T1000 (cell line): ENCODE measurements at regions not wholly inside any gene's neighbourhood (a gene's known extent, or its start where the extent isn't known, plus 50 kb on each side); places are given as distances from the start of the nearest gene placed in this dataset.
"Not testable (repeated sequence)": the region's sequence is repeated elsewhere in the genome, so short reads cannot be mapped to it uniquely, and the experiment has no call there.

Source experiments
- DNase-seq: peaks from one replicate; lab custom pipeline; 2025; ENCODE audit warnings: mixed read lengths; lab: John Stamatoyannopoulos, UW

GRCh38 chr6:141393405-141394124 lies 739.2 kb upstream of the GJE1 start:
- no peak for DNase-seq

GRCh38 chr6:141391135-141391534 lies 741.6 kb upstream of the GJE1 start:
- DNase-seq, result not testable (repeated sequence)

- DNase-seq, result no peak
Measured at GRCh38 chr6:141388666-141389065, 744.1 kb upstream of the GJE1 start.

GRCh38 chr6:141370438-141370837 lies 762.3 kb upstream of the GJE1 start:
- no peak for DNase-seq

- not testable (repeated sequence) for DNase-seq
Measured at GRCh38 chr6:141366796-141367195, 765.9 kb upstream of the GJE1 start.

GRCh38 chr6:141364694-141365093 lies 768.0 kb upstream of the GJE1 start:
- no peak for DNase-seq

GRCh38 chr6:141364232-141364631 lies 768.5 kb upstream of the GJE1 start:
- DNase-seq, result no peak

- no peak for DNase-seq
Measured at GRCh38 chr6:141361559-141361958, 771.2 kb upstream of the GJE1 start.

- no peak for DNase-seq
Measured at GRCh38 chr6:141359953-141360352, 772.8 kb upstream of the GJE1 start.

- no peak for DNase-seq
Measured at GRCh38 chr6:141354191-141354955, 778.4 kb upstream of the GJE1 start.

GRCh38 chr6:141351721-141352120 lies 781.0 kb upstream of the GJE1 start:
- no peak for DNase-seq

- DNase-seq, result no peak
Measured at GRCh38 chr6:141349710-141350109, 783.0 kb upstream of the GJE1 start.

GRCh38 chr6:141347906-141348492 lies 784.7 kb upstream of the GJE1 start:
- DNase-seq, result no peak

GRCh38 chr6:141347086-141347485 lies 785.6 kb upstream of the GJE1 start:
- DNase-seq, result no peak

GRCh38 chr6:141346535-141346934 lies 786.2 kb upstream of the GJE1 start:
- no peak for DNase-seq

- DNase-seq, result no peak
Measured at GRCh38 chr6:141337191-141337590, 795.5 kb upstream of the GJE1 start.

GRCh38 chr6:141335477-141336273 lies 797.0 kb upstream of the GJE1 start:
- DNase-seq, result no peak

- no peak for DNase-seq
Measured at GRCh38 chr6:141326925-141327324, 805.8 kb upstream of the GJE1 start.

- peak; percentile 72 for DNase-seq
Measured at GRCh38 chr6:141326426-141326825, 806.3 kb upstream of the GJE1 start.

- no peak for DNase-seq
Measured at GRCh38 chr6:141321493-141322347, 811.0 kb upstream of the GJE1 start.

- no peak for DNase-seq
Measured at GRCh38 chr6:141316236-141316635, 816.5 kb upstream of the GJE1 start.
